ENCODE measurements at regions not wholly inside any gene's neighbourhood (a gene's known extent, or its start where the extent isn't known, plus 50 kb on each side); places are given as distances from the start of the nearest gene placed in this dataset.
A peak's percentile ranks its signal among the peaks of the same experiment; 100 is the strongest.

DNA sequence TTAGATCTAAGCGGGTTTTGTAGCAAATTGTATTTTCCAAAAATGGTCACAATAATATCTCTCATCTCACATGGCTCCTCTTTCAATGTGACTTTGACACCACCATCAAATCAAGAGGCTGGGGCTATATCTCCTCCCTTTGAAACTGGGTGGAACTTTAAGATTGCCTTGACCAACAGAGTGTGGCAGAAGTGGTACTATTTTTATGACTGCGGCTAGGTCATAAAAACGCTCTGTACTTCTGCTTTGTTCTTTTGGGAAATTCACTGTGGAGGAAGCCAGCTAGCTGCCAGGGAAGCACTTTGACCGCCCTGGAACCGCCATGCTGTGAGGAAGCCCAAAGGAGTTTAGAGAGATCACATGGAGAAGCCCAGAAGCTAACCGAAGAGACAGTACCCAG lies 50.7 kb upstream of the ACOT11 start:
- DNase-seq = no peak

- DNase-seq = no peak
Measured at GRCh38 chr1:54495954-54496353, 52.1 kb upstream of the ACOT11 start.

DNA sequence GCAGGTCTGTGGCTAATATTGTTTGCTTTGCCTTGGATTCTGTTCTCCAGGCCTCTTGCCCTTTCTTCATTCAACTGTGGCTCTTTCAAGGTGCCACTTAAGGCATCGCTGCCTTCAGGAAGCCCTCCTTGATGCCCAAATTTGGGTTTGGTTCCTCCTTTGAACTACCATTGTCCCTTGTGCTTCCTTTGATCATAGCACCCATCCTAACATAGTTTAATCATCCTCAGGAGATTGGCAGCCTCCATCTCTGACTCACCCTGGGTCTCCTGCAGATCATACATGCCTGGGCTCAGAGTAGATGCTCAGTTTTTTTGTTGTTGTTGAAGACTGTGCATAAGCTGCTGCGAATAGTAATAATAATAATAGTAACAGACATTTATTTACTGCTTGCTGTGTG lies 54.4 kb upstream of the ACOT11 start:
- DNase-seq = no peak

- DNase-seq = no peak
Measured at GRCh38 chr1:54490361-54491248, 57.4 kb upstream of the ACOT11 start.

DNA sequence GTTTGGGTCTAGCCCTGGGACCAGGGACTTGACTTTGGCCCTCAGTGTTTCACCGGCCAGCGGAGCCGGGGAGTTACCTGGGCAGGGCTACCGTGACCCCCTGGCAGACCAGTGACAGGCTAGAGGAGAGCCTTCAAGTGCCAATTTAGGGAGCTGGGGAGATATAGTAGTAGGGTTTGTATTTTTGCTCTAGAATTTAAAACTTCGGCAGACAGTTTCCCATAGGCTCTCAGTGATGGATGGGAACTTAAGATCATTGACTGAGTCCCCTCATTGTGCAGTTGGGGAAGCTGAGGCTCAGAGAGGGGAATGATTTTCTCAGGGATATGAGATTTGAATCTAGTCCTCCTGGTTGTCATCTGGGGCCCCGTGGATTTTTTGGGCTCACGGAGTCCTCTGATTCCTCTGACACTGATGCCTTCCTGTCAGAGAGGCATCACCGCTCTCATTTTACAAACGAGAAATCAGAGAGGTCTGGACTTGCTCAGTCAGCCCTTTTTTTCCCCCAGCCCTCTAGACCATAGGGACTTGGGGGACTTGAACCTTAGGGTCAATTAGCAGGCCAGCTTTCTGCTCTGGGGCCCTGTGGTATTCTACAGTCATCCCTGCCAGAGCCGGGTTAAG lies 58.3 kb upstream of the ACOT11 start:
- no peak for DNase-seq

- peak; percentile 73 for DNase-seq
Measured at GRCh38 chr1:54488779-54489626, 59.0 kb upstream of the ACOT11 start.

- DNase-seq = peak; percentile 79
Measured at GRCh38 chr1:54488065-54488750, 59.8 kb upstream of the ACOT11 start.

GRCh38 chr1:54487571-54488050 lies 60.4 kb upstream of the ACOT11 start:
- no peak for DNase-seq

- DNase-seq = no peak
Measured at GRCh38 chr1:54486907-54487306, 61.1 kb upstream of the ACOT11 start.

DNA sequence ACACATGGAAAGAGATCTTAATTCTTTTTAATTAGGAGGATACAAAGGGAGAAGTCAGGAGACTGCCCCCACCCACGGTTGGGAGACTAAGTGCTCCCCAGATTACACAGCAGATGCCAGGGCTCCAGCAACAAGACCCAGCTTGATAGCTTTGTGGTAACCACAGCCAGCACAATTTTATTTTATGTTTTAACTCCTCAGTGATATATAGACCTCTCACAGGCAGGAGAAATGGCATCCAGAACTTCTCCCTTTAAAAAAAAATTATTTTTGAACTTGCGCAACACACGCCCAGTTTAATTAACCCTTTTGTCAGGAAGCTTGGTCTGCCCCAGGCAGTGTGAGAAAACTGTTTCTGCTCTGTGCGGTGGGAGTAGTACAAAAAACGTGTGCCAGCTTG lies 62.6 kb upstream of the ACOT11 start:
- DNase-seq = no peak

- DNase-seq = no peak
Measured at GRCh38 chr1:54483875-54484437, 64.1 kb upstream of the ACOT11 start.

GRCh38 chr1:54481201-54481884 lies 66.7 kb upstream of the ACOT11 start:
- DNase-seq = no peak

- no peak for DNase-seq
Measured at GRCh38 chr1:54480525-54480848, 67.5 kb upstream of the ACOT11 start.

GRCh38 chr1:54479841-54480524 lies 68.0 kb upstream of the ACOT11 start:
- no peak for DNase-seq

- no peak for DNase-seq
Measured at GRCh38 chr1:54479251-54479650, 68.8 kb upstream of the ACOT11 start.

DNA sequence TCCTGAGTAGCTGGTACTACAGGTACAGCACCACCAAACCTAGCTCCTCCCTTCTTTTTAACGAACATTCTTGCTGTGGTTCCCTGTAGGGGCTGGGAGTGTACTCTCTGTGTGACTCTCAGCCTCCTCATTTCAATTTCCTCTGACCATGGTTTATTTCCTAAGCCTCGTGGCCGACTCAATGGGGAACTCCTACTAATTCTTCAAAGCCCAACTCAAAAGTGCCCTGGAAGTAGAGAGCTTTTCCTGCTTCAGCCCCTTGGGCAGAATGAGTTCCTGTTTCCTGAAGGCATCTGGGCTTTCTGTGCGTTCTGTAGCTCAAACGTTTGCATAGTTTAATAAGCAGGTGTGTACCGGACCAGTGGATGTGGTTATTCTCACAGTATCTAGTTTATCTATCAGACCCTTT lies 70.9 kb upstream of the ACOT11 start:
- DNase-seq = no peak

- no peak for DNase-seq
Measured at GRCh38 chr1:54476530-54477109, 70.4 kb upstream of the SSBP3 start.

DNA sequence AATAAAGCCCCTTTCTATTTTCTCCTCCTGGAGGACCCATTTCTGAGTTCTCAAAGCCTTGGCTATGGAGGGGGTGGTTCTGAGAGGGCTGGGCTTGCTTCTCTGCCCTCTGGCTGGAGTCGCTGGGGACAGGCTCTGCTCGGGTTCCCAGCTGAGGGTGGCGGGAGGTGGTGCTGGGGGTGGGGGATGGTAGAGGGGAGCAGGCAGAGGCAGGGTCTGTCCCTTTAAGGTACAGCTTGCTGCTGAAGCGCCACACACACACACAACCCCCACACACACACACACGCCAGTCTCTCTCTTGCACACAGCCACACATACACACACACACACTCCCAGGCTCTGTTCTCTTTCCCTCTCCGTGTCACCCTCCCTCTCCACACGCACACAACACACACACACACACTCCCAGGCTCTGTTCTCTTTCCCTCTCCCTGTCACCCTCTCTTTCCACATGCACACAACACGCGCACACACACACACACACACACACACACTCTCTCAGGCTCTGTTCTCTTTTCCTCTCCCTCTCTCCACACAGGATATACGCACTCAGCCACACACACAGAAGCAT lies 69.8 kb upstream of the SSBP3 start:
- no peak for DNase-seq

DNA sequence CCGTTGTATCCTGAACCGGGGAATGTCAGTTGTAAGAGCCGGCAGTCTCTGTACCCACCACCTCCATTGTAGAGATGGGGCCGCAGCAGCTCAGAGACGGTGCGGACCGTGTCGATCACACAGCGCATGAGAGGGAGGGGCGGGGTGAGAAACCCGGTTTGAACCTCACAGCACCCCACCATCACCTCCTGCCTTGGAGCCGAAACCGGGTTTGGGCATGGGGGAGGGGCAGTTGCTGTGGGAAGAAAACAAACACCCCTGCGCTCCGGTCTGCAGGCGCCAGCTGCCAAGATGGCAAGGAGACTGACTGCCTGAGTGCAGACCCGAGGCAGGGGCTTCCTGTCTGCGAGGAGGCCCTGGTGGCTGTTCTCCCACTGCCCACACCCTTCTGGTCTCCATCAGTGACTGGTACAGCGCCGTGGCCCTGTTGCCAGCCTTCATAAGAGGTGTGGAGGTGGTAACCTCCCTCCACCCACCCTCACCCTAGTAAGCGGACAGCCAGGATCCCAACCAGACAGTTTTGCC lies 69.2 kb upstream of the SSBP3 start:
- DNase-seq = peak; percentile 48
